AG08395 (cell line): ENCODE measurements at regions not wholly inside any gene's neighbourhood (a gene's known extent, or its start where the extent isn't known, plus 50 kb on each side); places are given as distances from the start of the nearest gene placed in this dataset.
"Not testable (repeated sequence)": the region's sequence is repeated elsewhere in the genome, so short reads cannot be mapped to it uniquely, and the experiment has no call there.

ENCODE experiments used
- DNase-seq: peaks from one replicate; pipeline ENCODE4 v3.0.0; 2012; ENCODE audit warnings: mixed read lengths, low spot score

DNA sequence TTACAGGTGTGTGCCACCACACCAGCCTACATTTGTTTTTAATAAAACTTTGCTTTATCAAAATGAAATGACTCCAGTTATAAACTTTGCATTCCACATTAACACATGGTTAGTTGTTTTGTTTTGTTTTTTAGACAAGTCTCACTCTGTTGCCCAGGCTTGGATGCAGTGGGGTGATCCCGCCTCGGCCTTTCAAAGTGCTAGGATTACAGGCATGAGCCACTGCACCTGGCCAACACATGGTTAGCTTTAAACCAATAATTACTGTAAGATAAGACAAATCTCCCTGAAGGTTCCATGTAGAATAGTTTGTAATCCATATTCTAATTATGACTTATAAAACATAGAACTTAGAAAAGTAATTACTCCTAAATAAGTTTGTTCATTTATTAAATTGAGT is 89.8 kb upstream of the MED13 start:
- no peak for DNase-seq

DNA sequence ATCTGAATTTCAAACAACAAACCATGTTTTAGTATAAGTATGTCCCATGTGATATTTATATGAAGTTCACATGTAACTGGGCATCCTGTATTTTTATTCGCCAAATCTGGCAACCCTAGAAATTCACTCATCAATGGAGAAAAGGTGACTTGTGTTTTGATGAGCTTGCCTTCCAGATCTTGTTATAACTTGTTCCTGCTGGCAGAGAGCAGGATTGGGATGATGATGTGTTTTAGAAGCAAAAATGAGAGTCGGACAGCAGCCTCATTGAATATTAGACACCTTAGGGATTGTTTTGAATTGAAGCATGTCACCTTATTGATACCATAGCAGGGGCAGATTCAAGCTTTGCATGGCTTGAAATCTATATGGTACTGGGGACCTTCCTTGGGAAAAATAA is 85.4 kb upstream of the MED13 start:
- DNase-seq, result no peak

DNA sequence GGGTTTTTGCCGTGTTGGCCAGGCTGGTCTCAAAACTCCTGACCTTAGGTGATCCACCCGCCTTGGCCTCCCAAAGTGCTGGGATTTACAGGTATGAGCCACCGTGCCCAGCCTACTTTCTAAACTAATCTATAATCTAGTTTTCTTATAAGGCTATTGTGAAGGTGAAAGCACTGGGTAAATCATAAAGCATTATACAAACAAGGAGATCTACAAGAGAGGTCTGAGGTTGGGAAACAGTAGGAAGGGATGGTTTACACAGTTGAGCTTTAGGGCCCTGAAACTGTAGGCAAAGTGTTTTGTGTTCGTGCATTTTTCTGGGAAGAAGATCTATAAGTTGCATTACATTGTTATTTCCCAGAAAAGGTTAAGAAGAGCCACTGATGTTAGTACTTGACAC is 84.9 kb upstream of the MED13 start:
- no peak for DNase-seq

DNA sequence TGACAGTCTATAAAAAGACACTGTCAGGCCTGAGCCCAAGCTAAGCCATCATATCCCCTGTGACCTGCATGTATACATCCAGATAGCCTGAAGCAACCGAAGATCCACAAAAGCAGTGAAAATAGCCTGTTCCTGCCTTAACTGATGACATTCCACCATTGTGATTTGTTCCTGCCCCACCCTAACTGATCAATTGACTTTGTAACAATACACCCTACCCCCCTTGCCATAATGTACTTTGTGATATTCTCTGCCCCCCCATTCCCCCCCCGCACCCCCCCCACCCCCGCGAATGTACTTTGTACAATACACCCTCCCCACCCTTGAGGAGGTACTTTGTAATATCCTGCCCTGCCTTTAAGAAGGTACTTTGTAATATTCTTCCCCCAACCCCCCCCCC is 82.2 kb upstream of the MED13 start:
- DNase-seq, result no peak

DNA sequence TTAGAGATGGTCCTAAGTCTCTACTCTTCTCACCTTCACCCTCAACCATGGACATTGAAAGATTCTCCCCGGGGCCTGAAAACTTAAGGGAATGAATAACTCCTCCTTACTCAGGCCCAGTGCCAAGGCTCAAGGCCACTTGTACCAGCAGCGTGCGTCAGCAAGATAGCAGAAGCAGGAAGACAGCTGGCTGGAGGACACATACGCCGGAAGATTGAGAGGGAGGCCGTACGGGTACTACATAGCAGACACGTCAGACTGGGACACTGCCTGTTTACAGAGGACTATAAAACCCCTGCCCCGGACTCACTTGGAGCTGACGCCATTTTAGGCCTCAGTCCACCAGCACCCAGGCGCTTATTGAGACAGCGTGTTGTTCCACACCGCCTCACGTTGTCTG is 75.8 kb upstream of the MED13 start:
- DNase-seq, result no peak

DNA sequence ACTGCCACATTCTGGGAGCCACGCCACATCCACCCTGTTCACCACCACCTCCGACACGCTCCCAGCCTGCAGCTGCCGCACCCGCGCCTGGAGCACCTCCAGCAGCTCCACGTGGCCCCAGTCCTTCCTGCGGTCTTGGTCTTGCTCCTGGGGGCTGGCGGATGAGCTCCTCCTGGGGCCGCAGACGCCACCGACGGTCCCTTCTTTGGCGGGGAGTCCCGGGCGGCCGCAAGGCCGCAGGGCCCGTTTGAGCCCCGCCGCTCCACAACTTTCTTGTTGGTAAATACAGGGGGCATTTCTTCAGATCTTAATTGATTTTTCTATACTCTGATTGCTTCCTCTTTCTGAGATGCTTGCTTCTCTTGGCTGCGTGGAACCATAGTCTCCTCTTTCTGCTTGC is 75.3 kb upstream of the MED13 start:
- DNase-seq, result no peak

DNA sequence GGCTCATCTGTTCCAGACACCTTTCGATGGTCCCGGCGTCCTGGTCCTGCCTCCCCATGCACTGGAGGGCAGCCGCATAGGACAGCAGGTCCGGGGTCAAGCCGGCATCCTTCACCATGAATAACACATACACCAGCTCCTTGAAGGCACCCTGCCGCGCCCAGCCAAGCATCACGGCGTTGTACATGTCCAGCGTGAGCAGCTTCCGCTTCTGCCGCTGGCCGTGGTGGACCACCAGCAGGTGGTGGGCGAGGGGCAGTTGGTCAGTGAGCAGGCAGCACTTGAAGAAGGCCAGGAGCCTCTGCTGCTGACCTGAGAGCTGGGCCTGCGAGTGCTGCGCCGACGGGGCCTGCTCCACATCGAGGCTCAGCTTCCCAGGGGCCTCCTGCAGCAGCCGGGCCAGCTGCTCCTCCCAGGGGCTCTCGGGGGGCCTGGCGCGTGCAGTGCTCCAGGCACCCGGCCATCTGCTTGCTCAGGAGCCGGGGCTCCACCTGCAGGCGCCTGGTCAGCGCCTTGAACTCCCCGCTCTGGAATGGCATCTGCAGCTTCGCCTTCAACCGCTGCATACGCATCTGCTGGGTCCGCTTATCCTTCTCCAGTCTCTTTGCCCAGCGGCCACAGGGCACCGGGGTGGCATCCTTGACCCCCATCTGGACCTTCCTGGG is 74.7 kb upstream of the MED13 start:
- not testable (repeated sequence) for DNase-seq

DNA sequence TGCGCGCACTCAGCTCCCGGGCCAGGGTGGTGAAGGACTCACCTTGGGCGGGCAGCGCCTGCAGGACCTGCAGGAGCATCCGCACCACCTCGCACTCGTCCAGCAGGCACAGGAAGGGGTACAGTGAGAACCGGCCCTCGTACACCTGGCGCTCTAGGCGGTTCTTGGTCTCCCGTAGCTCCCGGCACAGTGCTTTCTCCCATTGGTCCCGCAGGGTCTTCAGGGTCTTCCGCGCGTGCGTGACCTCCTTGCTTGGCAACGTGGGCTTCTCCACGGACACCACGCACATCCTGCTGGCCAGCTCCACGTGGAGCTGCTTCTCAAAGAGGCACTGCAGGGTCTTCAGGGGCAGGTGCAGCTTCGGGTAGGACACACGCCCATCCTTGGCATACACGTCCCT is 74.1 kb upstream of the MED13 start:
- no peak for DNase-seq

DNA sequence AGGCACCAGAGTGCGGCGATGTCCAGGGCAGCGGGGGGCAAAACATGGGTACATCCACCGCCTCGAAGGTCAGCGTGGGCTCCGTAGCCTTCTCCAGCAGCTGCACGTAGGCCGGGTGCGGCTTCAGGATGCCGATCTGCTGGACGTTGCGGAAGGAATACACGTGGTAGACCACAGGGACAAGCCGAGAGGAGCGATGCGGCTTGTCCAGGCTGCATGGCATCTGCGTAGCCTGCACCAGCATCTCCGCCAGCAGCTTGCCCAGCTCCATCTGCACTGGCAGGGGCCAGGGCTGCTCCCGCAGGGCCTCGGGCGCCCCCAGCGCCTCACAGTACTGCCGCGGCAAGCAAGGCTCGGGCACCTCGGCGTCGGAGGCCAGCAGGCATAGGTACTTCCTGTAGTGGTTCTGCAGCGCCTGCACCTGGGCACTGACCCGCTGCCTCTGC is 73.6 kb upstream of the MED13 start:
- DNase-seq, result not testable (repeated sequence)

DNA sequence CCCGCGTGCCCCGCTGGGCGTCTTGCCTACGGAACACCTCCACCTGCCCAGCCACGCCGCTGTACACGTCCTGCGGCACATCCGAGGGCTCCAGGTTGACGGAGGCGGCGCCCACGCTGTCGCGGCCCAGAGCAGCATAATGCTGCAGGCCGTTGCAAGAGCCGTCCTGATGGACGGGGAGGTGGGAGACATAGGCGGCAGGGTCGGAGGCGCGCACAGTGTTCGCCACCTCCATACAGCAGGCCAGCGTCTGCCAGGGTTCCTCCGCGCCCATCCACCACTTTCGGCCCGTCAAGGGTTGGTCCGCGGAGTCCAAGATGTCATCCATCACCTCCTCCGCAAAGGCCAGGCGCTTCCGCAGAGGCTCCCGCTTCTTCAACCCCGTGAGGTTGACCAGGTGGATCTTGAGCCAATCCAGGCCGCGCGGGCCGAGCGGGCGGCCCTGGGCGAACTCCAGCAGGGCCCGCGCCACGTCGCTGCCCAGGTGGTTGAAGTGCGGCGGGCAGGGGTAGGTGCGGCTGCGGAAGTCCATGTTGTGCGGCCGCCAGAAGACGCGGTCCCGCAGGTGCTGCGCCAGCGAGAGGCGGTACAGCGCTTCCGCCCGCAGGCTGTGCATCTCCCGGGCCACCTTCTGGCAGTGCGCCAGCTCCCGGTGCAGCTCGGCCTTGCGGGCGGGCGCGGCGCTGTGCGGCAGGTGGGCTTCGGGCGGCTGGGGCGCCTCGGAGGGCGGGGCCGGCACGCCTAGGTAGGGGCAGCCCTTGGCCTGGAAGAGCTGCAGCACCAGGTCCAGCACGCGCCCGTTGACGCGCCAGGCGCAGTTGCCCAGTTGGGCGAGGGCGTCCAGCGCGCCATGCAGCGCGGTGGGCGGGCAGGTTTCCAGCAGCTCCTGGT is 72.9 kb upstream of the MED13 start:
- not testable (repeated sequence) for DNase-seq

DNA sequence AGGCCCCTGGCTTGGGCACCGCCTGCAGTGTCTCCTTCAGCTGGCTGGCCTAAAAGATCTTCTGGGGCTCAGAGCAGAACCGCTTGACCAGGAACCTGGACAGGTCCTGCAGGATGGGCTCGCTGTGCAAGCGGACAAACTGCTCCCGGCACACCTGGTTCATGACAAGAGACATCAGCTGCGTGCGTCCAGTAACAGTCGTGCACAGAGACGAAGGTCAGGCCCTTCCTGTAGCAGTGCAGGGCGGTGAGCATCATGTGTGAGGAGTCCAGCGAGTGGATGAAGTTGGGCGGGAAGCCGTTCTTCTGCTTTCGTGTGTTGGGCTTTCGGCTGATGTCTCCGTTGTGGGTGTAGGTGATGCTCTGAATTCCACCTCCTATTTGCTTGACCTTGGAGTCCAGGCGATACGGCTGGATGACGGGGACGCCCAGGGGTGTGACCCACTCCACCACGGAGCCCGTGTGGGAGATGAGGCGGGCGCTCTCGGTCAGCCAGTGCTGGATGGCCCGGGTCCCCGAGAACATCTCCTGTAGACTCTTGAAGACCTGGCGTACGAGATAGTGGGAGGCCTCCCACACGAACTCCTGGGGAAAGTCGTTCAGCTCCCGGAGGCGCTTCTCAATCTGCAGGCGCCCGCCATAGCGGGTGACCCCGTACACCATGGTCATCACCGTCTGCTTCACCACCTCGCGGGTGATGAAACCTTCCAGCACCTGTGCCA is 72.1 kb upstream of the MED13 start:
- not testable (repeated sequence) for DNase-seq

DNA sequence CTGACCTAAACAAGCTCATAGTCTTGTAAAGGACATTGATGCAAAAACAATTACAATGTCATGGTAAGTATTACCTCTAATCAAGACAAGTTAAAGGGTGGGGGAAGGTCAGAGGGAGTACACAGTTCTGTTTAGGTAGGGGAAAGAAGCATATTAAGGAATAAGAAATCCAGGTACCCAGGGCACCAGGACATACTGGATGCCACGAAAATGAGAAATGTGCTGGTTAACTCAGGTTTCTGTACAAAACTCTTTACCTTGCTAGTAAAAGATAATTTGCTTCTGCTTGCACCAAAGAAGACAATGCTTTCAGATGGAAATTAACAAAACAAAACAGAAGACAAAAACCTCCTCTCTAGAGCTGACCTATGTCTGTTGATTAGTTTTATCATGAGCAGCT is 70.7 kb upstream of the MED13 start:
- DNase-seq, result no peak

DNA sequence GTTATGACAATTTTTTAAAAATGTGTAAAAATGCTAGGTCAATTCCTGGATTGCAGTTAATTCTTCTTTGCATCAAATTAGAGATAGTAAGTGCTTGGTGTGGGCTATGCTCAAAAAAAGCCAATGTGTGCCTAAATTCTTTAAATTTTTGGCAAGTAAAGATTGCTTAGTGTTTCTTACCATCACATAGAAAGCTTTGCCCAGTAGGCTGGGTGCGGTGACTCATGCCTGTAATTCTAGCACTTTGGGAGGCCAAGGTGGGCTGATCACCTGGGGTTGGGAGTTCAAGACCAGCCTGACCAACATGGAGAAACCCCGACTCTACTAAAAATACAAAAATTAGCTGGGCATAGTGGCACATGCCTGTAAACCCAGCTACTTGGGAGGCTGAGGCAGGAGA is 70.0 kb upstream of the MED13 start:
- not testable (repeated sequence) for DNase-seq

DNA sequence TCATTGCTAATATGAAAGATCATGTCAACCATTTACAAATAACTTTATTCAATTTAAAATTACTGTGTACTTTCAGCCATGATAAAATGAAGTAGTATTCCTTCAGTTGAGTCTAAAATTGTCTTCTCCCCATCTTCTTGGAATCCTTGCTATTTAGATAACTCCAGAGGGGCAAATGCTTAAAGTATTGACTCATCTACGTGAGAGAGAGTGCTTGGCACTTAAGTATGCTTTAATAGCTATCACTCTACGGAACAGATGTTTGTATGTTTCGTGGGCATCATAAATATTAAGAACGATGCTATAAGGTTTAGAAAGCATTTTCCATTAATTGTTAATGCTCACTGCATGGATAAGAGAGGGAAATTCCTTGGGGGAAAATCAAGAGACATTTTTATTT is 69.3 kb upstream of the MED13 start:
- DNase-seq, result no peak

DNA sequence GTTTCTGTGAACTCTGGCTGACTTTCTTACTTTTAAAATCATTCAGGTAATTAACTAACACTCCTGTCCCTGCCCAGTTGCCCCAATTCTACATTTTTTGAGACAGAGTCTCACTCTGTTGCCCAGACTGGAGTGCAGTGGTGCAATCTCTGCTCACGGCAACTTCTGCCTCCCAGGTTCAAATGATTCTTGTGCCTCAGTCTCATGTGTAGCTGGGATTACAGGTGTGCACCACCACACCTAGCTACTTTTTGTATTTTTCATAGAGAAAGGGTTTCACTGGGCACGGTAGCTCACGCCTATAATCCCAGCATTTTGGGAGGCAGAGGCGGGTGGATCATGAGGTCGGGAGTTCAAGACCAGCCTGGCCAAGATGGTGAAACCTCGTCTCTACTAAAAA is 66.2 kb upstream of the MED13 start:
- DNase-seq, result not testable (repeated sequence)

DNA sequence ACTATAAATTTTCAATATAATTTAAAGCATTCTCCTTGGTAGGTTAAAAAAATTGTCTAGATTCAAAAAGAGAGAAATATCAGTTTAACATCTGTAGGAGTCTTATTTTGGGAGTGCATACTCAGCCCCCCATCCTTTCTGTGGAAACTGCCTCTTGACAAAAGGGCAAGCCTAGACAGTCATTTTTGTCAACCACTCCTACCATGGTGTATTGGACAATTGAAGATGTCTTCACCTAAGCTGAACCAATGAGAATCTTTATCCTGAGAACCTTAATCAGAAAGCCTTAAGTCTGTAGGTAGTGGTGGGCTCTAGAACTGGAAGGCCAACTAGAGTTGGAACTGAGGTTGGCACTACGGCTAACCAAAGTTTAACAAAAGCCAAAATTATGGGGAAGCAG is 65.7 kb upstream of the MED13 start:
- no peak for DNase-seq

DNA sequence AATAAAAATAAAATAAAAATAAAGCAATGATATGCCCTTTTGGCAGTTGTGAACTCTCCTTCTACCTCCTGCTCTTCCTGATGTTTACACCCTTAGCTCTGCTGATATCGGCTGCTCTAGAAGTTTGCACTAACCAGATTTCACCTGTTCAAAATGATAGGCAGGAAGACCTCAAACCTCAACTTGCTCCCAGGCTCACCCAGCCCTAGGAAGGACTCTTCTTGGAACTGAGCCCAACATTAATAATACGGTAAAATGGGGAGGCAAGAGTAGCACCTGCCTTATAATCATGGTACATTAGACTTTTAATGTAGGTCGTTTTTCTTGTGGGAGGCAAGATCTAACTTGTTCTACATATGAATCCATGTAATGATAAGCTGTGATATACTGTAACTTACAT is 61.2 kb upstream of the MED13 start:
- DNase-seq, result no peak

DNA sequence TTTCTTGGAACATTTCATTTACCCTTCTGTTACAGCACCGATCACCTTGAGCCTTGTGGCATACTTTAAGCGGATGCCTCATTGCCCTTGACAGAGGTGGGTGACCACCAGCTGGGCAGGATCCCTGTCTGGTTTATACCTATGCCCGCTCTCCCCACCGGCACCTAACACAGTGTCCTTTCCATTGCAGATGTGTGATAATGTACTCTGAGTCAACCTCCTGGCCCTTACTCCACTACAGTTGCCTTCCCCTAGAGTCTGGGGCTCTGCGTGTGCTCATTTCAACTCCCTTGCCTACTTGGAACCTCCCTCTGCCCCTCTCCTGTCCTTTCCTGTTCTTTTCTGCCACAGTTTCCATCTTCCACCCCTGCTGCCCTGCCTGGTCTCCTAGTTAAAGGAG is 60.2 kb upstream of the MED13 start:
- DNase-seq, result no peak

DNA sequence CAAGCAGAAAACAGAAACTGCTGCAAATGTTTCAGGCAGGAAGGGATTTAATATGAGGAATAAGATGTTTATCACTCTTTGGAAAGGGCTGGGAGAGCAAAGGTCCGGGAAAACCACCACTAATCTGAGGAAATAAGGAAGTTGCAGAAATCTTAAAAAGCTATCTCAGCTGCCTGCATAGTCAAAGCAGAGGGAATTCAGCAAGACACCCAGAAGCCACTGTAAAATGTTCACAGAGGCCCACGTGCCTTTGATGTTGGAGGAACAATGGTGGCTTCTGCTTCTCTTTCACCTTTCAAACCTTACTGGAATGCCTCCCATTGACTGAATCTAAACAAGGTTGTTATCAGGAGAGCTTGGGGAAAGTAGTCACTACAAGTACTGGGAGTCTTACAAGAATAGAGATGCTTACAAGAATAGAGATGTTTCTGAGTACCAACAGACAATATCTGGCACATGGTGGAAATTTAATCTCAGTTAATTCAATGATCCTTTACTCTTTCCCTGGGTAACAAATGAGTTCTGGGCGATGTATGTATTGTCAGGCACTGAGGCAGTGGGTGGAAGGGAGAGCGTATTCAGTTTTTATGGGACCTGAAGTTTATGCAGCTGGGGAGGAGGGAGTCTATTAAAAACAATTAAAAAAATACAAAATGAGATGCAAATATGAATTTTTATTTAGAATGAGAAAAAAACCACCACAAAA is 56.1 kb upstream of the MED13 start:
- DNase-seq, result no peak

DNA sequence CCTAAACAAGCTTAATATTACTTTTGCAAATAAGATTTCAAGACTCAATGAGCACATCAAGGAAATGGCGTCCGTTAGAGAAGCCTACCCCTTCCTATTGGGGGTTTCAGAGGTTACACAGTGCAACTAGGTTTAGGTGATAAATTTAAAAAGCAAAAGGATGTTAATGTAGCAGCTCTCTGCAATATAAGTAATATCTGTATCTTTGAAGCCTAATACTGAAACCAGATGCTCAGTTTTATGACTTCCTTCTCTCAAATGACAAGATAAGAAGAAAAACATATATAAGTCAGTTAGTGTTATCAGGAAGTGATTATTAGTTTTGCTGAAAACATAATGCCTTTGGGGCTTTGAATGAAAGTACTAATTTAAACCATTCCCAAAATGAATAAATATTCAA is 54.3 kb upstream of the MED13 start:
- no peak for DNase-seq
